ENCODE measurements at regions not wholly inside any gene's neighbourhood (a gene's known extent, or its start where the extent isn't known, plus 50 kb on each side); places are given as distances from the start of the nearest gene placed in this dataset.

- Histone ChIP-seq H3K9me2 (replicated peaks; ENCODE audit: insufficient read depth, low read length) (no peaks in the 10 kb centered on the region), H3K4me3 (ENCODE audit: insufficient read depth, low read length, poor library complexity, severe bottlenecking) (no peak overlapping the region), H3K4me2 (ENCODE audit: low read depth, low read length, poor library complexity, severe bottlenecking) (no peak overlapping the region), H2AFZ (ENCODE audit: low read depth, low read length, severe bottlenecking) (no peak overlapping the region), H3K36me3 (ENCODE audit: low read length) (no peaks in the 10 kb centered on the region), H3F3A (ENCODE audit: insufficient read depth) (no peaks in the 10 kb centered on the region), H3K9ac (ENCODE audit: low read length) (no peak overlapping the region), H3K79me2 (ENCODE audit: insufficient read depth, low read length) (no peaks in the 10 kb centered on the region), H3K9me3 (ENCODE audit: insufficient read depth, low read length) (no peaks in the 10 kb centered on the region), H4K20me1 (ENCODE audit: low read depth, low read length) (no peaks in the 10 kb centered on the region), H3K27ac (ENCODE audit: low read depth, low read length) (no peak overlapping the region), H3K27me3 (ENCODE audit: low read length) (no peaks in the 10 kb centered on the region)
- TF ChIP-seq EZH2phosphoT487 (conservative IDR thresholded peaks at IDR 0.05; ENCODE audit: low read length) (no peak), CTCF (IDR thresholded peaks at IDR 0.05; ENCODE audit: insufficient read depth, low read length, poor library complexity, severe bottlenecking) (no peak)
These were observed 600.6 kb downstream of the KCNJ2 start for GRCh38 chr17:70769956-70770355.

DNA sequence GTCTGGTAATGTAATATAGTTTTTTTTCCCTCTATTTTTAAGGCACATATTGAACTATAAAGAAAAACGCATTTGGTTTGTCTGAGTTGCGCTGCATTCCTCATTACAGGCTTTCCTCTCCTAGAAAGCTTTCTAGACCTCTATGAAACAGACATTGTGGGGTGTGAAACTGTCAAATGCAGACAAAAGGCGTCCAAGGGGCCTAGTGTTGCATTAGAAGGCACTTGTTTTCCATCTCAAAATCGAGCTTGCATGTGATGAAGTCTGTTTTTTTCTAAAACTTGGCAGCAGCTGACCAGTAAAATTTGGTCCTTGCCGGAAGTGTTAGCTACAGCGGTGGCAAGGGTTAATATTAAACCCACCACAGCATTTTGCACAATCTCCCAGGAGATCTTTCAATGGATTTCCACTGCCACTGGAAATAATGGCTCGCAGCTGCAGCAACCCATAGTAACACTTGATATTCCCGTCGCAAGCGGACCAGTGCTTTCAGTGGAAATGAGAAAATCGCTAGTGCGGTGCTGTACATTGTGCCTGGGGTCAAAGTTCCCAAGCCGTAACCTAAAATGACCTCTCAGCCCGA lies 602.6 kb downstream of the KCNJ2 start:
- Histone ChIP-seq H3K4me3 (ENCODE audit: insufficient read depth, low read length, poor library complexity, severe bottlenecking) (no peak overlapping the region), H4K20me1 (ENCODE audit: low read depth, low read length) (no peaks in the 10 kb centered on the region), H3K27me3 (ENCODE audit: low read length) (no peaks in the 10 kb centered on the region), H3K27ac (ENCODE audit: low read depth, low read length) (no peak overlapping the region), H3K79me2 (ENCODE audit: insufficient read depth, low read length) (no peaks in the 10 kb centered on the region), H3K9me3 (ENCODE audit: insufficient read depth, low read length) (no peaks in the 10 kb centered on the region), H3K4me2 (ENCODE audit: low read depth, low read length, poor library complexity, severe bottlenecking) (no peak overlapping the region), H2AFZ (ENCODE audit: low read depth, low read length, severe bottlenecking) (no peak overlapping the region), H3K9me2 (replicated peaks; ENCODE audit: insufficient read depth, low read length) (no peaks in the 10 kb centered on the region), H3K9ac (ENCODE audit: low read length) (no peak overlapping the region), H3K36me3 (ENCODE audit: low read length) (no peaks in the 10 kb centered on the region), H3F3A (ENCODE audit: insufficient read depth) (no peaks in the 10 kb centered on the region)
- TF ChIP-seq EZH2phosphoT487 (conservative IDR thresholded peaks at IDR 0.05; ENCODE audit: low read length) = no peak
- no peak for TF ChIP-seq CTCF (IDR thresholded peaks at IDR 0.05; ENCODE audit: insufficient read depth, low read length, poor library complexity, severe bottlenecking)

GRCh38 chr17:70772761-70773160 lies 603.4 kb downstream of the KCNJ2 start:
- H3K9ac ChIP-seq (ENCODE audit: low read length) = no peak overlapping the region
- no peaks in the 10 kb centered on the region for H3K36me3 ChIP-seq (ENCODE audit: low read length)
- no peak overlapping the region for H2AFZ ChIP-seq (ENCODE audit: low read depth, low read length, severe bottlenecking)
- no peak overlapping the region for H3K4me2 ChIP-seq (ENCODE audit: low read depth, low read length, poor library complexity, severe bottlenecking)
- H3F3A ChIP-seq (ENCODE audit: insufficient read depth) = no peaks in the 10 kb centered on the region
- H3K9me3 ChIP-seq (ENCODE audit: insufficient read depth, low read length) = no peaks in the 10 kb centered on the region
- TF ChIP-seq CTCF (IDR thresholded peaks at IDR 0.05; ENCODE audit: insufficient read depth, low read length, poor library complexity, severe bottlenecking) (no peak), EZH2phosphoT487 (conservative IDR thresholded peaks at IDR 0.05; ENCODE audit: low read length) (no peak)
- no peak overlapping the region for H3K4me3 ChIP-seq (ENCODE audit: insufficient read depth, low read length, poor library complexity, severe bottlenecking)
- no peaks in the 10 kb centered on the region for H3K79me2 ChIP-seq (ENCODE audit: insufficient read depth, low read length)
- no peaks in the 10 kb centered on the region for H3K9me2 ChIP-seq (replicated peaks; ENCODE audit: insufficient read depth, low read length)
- no peaks in the 10 kb centered on the region for H4K20me1 ChIP-seq (ENCODE audit: low read depth, low read length)
- H3K27me3 ChIP-seq (ENCODE audit: low read length) = no peaks in the 10 kb centered on the region
- H3K27ac ChIP-seq (ENCODE audit: low read depth, low read length) = no peak overlapping the region
